ENCODE measurements at regions not wholly inside any gene's neighbourhood (a gene's known extent, or its start where the extent isn't known, plus 50 kb on each side); places are given as distances from the start of the nearest gene placed in this dataset.

GRCh38 chr7:70937424-70937823, 194.5 kb upstream of the GALNT17 start:
- Histone ChIP-seq H3K79me2 (ENCODE audit: control insufficient read depth in 1 of 2, insufficient read depth in 2 of 2, low read length in 2 of 2) (no peaks in the 10 kb centered on the region), H4K91ac (replicated peaks; ENCODE audit: insufficient read length, low read length) (no peak overlapping the region), H3K23me2 (ENCODE audit: low read depth, low read length) (no peaks in the 10 kb centered on the region), H2BK20ac (ENCODE audit: low read length) (no peak overlapping the region), H2BK15ac (ENCODE audit: low read length) (no peak overlapping the region), H3K4me1 (replicated peaks in 1 of 4; ENCODE audit: control insufficient read depth in 3 of 4, insufficient read depth in 4 of 4, low read length in 3 of 4) (peaks cover 0 to 3% (median 0%) of the 10 kb centered on the region in 4 experiments; a peak in 2 of 7 replicates), H3K27me3 (replicated peaks in 1 of 4; ENCODE audit: control insufficient read depth in 3 of 4, extremely low read depth in 1 of 4, insufficient read depth in 3 of 4, low read length in 3 of 4) (no peaks in the 10 kb centered on the region), H3K9ac (replicated peaks in 1 of 4; ENCODE audit: extremely low read depth in 1 of 4, low read depth in 3 of 4, low read length in 3 of 4) (no peak overlapping the region), H4K5ac (ENCODE audit: insufficient read length, low read depth, low read length) (no peak overlapping the region), H4K20me1 (replicated peaks in 1 of 2; ENCODE audit: control insufficient read depth in 1 of 2, insufficient read depth in 2 of 2, low read length in 2 of 2) (no peaks in the 10 kb centered on the region), H2AK5ac (ENCODE audit: low read depth, low read length) (no peak overlapping the region), H3K23ac (ENCODE audit: insufficient read length) (no peak overlapping the region), H3K79me1 (ENCODE audit: low read depth, low read length) (no peaks in the 10 kb centered on the region), H2AFZ (ENCODE audit: low read length) (no peak overlapping the region), H3K9me3 (ENCODE audit: insufficient read depth in 2 of 2, low read depth in 1 of 2, low read length in 1 of 2) (no peaks in the 10 kb centered on the region), H3K27ac (ENCODE audit: low read depth, low read length) (no peak overlapping the region), H2BK12ac (ENCODE audit: low read depth, low read length) (no peak overlapping the region), H3K4me3 (ENCODE audit: extremely low read depth in 1 of 4, insufficient read depth in 2 of 4, low read depth in 3 of 4, low read length in 4 of 4) (no peak overlapping the region), H3K56ac (replicated peaks; ENCODE audit: insufficient read length, low read depth, low read length) (no peak overlapping the region), H3K18ac (ENCODE audit: extremely low read depth, low read length) (no peak overlapping the region), H2BK5ac (ENCODE audit: low read depth, low read length) (no peak overlapping the region), H2BK120ac (replicated peaks; ENCODE audit: low read depth, low read length) (no peak overlapping the region), H4K8ac (ENCODE audit: extremely low read depth, insufficient read depth, low read length) (no peak overlapping the region), H3K14ac (ENCODE audit: insufficient read length) (no peak overlapping the region), H3K4me2 (ENCODE audit: insufficient read depth in 1 of 2, low read depth in 2 of 2, low read length in 2 of 2) (no peak overlapping the region), H3K36me3 (ENCODE audit: control insufficient read depth in 2 of 4, insufficient read depth in 4 of 4, low read length in 3 of 4) (no peaks in the 10 kb centered on the region), H3K4ac (replicated peaks; ENCODE audit: insufficient read length, low read depth, low read length) (no peak overlapping the region)
- TF ChIP-seq EP300 (IDR thresholded peaks at IDR 0.05; ENCODE audit: borderline replicate concordance in 1 of 2, low read depth in 2 of 2, low read length in 2 of 2) (no peak), NRF1 (IDR thresholded peaks at IDR 0.05; ENCODE audit: low read depth, low read length) (no peak), SP2 (IDR thresholded peaks at IDR 0.05; ENCODE audit: low read length) (no peak), SRF (IDR thresholded peaks at IDR 0.05; ENCODE audit: low read depth, low read length) (no peak), KDM4A (IDR thresholded peaks at IDR 0.05; ENCODE audit: low read depth, low read length, severe bottlenecking) (no peak), POLR2A (IDR thresholded peaks at IDR 0.05; ENCODE audit: control extremely low read depth in 1 of 2, low read depth in 2 of 2, low read length in 2 of 2) (no peak), YY1 (IDR thresholded peaks at IDR 0.05; ENCODE audit: low read depth, low read length) (no peak), TEAD4 (IDR thresholded peaks at IDR 0.05; ENCODE audit: low read depth, low read length) (no peak), ASH2L (IDR thresholded peaks at IDR 0.05; ENCODE audit: low read length) (no peak), JUND (IDR thresholded peaks at IDR 0.05; ENCODE audit: low read length) (no peak), TBP (IDR thresholded peaks at IDR 0.05; ENCODE audit: low read depth, low read length) (no peak), SUZ12 (IDR thresholded peaks at IDR 0.05; ENCODE audit: low read length) (no peak), POU5F1 (IDR thresholded peaks at IDR 0.05; ENCODE audit: low read depth, low read length) (no peak)
- ChIA-PET POLR2A (ENCODE audit: partially characterized antibody) (no interaction called here), CTCF (ENCODE audit: partially characterized antibody) (no interaction called here)
- DNase-seq (ENCODE audit: low read depth in 1 of 2, low spot score in 2 of 2) = peak in 1 of 2 experiments; percentile 7
- FAIRE-seq = no peak
- WGBS, 2 experiments (ENCODE audit: extremely low coverage in 1 of 2, insufficient coverage in 1 of 2, insufficient read length in 1 of 2, insufficient replicate concordance in 2 of 2, low coverage in 1 of 2, low lambda C conversion rate in 2 of 2, missing lambda C conversion rate in 1 of 2) = 82% methylated on average over 2 of the region's 2 CpGs; no CpG with 5 or more reads in 1 of the 2 experiments

All from H1 (cell line).